NCI-H1694 (cell line): ENCODE measurements at regions not wholly inside any gene's neighbourhood (a gene's known extent, or its start where the extent isn't known, plus 50 kb on each side); places are given as distances from the start of the nearest gene placed in this dataset.
"Not testable (repeated sequence)": the region's sequence is repeated elsewhere in the genome, so short reads cannot be mapped to it uniquely, and the experiment has no call there.

ENCODE experiments used
- DNase-seq: peaks from one replicate; lab custom pipeline; 2025; lab: John Stamatoyannopoulos, UW

- peak; percentile 66 for DNase-seq
These were observed 82.0 kb upstream of the SLC66A3 start for GRCh38 chr2:11073251-11073650.

DNA sequence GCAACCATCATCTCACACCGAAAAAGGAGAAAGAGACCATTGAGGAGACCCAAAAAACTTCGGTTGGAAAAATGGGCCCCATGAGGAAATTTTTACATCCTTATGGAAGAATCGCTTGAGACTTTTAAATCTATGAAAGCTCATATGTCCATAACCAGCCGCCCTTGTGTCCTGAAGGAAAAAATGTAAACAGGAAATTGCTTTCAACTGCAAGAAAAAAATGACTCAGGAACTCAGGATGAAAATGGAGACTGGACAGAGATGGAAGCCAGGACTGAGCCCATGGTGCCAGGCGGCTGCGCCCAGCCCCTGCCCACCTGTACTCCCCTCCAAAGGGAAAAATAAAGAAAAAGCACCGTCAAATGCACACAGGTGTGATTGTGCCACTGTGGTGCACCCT, 81.5 kb upstream of the SLC66A3 start:
- no peak for DNase-seq

DNA sequence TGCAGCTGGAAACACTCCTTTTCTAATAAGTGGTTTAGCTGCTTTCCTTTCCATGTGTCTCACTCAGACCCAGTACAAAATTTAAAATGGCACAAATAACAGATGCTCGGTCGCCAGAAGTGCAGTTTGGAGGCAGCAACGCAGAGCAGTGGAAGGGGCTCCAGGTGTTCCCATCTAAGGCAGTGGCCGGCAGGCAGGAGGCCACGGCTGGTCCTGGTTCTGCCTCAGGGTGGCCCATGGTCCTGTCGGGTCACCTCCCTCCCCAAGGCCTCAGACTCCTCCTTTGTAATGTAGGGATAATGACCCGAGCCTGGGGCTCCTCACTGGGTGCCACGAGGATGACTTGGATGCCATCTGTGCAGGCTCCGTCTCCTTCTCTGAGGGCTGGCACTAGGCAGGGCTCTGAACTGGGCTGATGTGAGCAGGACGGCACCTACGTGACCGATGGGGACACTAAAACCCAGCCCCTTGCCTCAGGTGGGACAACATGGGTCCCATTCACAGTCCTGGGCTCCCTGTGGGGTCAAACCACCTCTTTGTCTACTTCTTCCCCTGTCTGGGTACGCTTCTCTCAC, 80.9 kb upstream of the SLC66A3 start:
- peak; percentile 44 for DNase-seq

DNA sequence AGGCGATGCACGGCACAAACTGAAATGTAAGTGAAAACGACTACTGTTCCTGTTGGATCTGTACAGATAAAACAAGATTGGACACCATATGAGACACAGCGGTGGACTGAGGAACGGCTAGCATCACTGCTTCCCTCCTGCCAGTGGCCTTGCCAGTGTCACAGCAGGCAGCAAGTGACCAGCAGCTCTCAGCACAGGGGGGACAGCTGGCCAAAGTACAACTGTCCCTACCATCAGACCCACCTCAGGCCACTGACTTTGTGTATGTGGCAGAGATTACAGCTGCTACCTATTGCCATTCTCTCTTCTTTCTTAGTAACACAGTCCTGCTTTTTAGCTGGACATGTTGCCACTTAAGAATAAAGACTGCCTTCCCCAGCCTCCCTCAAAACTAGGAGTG, 80.0 kb upstream of the SLC66A3 start:
- no peak for DNase-seq

- no peak for DNase-seq
These were observed 77.9 kb upstream of the SLC66A3 start for GRCh38 chr2:11077411-11077810.

DNA sequence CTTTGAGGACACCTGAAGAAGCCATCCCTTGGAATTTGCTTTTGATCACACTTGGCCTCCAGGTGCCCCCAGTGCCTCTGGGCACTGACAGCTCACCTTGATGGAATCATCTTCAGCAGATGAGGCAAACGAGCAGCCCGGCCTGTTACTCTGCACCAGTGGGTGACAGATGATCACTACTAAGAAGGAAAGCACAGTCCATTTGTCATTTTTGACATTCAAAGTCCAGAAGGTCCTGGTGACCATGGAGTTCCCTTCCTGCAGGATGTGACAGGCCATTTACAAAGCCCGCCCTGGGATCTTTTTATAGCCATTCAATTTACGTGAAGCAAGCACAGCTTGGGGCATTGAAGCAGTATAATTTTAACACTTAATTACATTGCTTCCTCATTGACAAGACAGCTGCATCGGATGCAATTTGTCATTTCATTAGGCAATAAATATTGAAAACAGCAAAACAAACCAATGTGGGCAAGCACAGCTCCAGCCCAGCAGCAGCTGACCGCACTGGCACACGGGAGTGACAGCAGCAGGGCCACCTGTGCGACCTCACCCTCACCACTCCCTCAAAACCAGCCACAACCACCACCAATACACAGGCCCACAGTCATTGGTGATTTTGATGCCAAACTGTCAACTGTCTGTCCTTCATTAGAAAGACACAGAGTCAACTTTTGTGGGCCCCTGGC, 76.0 kb upstream of the SLC66A3 start:
- DNase-seq, result peak; percentile 66

DNA sequence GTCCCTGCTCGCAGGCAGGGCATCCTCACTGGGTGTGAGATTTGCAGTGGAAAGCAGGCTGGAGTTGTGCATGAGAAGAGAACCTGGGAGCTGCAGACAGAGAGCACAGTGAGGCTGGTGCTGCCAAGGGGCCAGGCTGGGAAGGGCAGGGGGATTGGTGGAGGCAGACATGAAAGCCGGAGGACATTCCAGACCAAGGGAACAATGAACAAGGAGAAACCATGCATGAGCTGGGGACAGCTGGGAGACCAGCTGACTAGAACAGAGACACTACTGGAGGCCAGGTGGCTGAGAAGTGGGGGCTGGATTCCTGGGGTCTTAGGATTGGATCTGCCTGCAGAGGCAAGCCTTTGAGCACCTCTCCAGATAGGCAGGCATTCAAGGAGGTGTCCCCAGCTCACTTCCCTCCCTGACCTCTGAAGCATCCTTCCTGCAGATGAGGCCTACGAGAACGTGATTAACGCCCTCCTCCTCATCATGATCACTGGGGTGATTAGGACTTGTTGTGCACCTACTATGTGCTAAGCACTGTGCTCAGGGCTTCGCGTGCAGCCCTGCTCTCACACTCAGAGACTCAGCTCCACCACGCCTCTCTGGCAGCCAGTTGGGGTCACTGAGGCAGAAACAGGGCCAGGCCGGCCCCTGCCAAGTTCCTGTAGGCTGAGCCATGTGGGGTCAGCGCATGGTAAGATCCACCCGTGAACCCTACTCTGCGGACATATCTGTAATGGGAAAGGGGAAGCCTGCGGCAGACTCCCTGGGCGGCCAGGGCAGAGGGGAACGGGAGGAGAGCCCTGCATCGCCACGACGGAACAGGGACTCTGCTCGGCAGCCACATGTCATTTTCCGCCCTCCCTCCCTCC, 74.8 kb upstream of the SLC66A3 start:
- peak; percentile 81 for DNase-seq

DNA sequence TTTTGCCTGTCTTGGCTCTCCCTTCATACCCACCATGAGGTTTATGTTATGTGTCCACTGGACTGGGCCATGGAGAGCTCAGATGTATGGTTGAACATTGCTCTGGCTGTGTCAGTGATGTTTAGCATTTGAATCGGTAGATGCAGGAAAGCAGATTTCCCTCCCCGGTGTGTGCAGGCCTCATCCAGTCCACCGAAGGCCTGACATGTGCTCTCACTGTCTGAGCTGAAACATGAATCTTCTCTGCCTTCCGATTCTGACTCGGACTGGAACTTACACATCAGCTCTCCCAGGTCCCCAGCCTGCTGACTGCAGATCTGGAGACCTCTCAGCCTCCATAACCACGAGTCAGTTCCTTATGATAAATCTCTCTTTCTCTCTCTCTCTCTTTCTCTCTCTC, 72.4 kb upstream of the SLC66A3 start:
- DNase-seq, result no peak

DNA sequence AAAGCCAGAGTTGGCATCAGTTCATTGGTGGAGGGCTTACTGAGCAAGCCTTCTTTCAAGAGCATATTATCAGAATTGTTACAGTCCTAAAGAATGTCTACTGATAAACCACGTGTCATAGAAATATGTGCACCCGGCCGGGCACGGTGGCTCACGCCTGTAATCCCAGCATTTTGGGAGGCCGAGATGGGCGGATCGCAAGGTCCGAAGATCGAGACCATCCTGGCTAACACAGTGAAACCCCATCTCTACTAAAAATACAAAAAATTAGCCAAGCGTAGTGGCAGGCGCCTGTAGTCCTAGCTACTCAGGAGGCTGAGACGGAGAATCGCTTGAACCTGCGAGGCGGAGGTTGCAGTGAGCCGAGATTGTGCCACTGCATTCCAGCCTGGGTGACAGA, 66.4 kb upstream of the SLC66A3 start:
- not testable (repeated sequence) for DNase-seq

- DNase-seq, result no peak
These were observed 65.1 kb upstream of the SLC66A3 start for GRCh38 chr2:11090187-11090586.

- DNase-seq, result no peak
These were observed 62.4 kb upstream of the SLC66A3 start for GRCh38 chr2:11092701-11093335.

DNA sequence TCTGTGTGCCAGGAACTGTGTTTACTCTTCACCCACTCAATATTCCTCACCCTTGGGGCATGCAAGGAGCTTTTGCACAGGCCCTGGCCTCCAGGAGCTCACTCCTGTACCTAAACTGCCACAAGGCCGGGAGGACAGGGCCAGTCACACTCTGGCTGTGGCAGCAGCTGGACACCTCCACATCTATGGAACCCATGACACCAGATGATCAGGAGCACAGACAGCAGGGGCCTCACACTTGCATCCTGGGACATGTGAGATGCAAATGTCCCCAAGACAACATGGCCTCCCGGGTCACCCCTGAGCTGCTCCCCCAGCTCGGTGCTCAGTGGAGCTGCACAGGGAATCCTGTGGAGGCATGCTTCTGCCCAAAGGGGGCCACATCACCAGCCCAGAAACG, 61.8 kb upstream of the SLC66A3 start:
- no peak for DNase-seq

- DNase-seq, result no peak
These were observed 61.1 kb upstream of the SLC66A3 start for GRCh38 chr2:11094021-11094810.

- DNase-seq, result no peak
These were observed 58.7 kb upstream of the SLC66A3 start for GRCh38 chr2:11096591-11096990.

GRCh38 chr2:11097038-11097720, 58.1 kb upstream of the SLC66A3 start:
- DNase-seq, result no peak

- DNase-seq, result no peak
These were observed 57.3 kb upstream of the SLC66A3 start for GRCh38 chr2:11097854-11098387.

GRCh38 chr2:11099122-11100065, 55.9 kb upstream of the SLC66A3 start:
- no peak for DNase-seq

DNA sequence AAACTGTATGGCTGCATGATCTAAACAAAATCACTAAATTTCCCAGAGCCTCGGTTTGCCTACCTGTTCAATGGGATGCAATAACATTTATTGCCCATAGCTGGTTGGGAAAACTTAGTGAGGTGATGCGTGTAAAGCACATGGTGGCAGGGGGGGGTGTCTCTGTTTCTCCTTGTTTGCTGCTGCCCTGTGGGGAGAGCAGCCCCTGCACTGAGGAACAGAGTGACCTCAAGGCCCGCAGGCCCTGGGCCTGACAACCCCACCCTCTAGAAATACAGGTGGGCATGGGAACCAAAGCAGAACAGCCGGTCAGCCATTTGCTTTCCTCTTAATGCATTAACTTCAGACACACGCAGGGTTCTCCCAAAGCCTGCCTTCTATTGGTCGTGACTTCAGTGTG, 55.1 kb upstream of the SLC66A3 start:
- no peak for DNase-seq

DNA sequence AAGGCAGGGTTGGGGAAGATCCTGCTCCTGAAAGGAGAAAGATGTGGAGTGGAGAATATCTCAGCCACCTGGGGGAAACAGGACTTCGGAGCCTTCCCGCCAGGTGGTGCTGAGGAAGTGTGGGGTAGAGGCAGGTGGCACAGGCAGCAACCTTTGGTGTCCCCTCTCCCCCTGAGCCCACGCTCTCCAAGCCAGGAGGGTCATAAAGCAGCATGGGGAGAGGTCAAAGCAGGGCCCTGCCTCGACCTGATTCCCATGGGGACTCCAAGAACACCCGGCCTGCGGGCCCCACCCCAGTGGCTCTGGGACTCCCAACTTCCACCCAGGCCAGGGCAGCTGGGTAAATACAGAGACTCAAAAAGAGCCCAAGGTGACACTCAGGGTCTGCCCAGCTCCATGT, 54.3 kb upstream of the SLC66A3 start:
- DNase-seq, result no peak

GRCh38 chr2:11101430-11101829, 53.8 kb upstream of the SLC66A3 start:
- DNase-seq, result no peak
